ENCODE measurements at regions not wholly inside any gene's neighbourhood (a gene's known extent, or its start where the extent isn't known, plus 50 kb on each side); places are given as distances from the start of the nearest gene placed in this dataset.

DNA sequence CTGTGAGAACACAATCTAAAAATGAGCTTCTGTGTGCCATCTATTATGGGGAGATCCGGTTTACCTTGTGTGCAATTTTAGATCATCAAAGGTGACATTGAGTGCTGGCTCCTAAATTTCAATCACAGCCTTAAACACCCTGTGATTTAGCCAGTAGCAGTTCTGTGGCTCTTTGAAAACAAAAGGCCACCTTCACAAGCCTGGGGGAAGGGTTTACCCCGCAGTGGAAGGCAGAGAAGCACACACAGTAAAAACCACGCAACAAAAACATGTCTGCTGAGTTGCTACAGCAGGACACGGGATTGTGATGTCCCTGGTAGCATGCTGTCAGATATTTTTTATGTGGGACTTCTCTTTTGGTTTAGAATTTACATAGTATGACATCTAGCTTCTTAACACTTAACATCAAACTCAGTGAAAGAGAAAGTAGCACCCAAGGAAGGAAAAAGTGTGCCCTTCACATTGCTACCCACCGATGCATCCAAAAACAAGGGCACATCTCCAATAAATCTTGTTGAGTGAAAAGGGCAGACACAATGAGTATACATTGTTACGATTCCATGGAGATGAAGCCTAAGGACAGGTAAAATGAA is 56.1 kb upstream of the RNF152 start:
- no peak for DNase-seq (ENCODE audit: low spot score)

DNA sequence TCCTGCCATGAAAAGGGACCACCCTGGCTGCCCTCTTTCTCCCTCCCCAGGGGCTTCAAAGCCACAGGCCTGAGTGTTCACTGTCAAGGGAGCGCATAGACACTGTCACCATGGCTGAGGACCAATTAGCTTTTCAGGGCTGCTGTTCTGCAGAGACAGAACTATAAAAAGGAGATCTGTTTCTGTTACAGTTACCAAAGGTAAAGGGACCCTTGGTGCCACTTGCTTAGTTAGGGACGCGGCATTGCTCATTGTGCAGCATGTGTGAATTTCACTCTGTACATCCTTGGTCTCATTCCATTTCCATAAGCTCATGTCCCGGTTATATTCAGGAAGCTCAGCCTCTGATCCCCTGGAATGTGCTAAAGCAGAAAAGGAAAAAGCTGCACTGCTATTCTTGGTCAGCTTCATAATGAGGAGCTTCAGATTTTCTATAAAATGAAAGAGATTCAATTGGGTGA is 55.5 kb upstream of the RNF152 start:
- no peak for DNase-seq (ENCODE audit: low spot score)

DNA sequence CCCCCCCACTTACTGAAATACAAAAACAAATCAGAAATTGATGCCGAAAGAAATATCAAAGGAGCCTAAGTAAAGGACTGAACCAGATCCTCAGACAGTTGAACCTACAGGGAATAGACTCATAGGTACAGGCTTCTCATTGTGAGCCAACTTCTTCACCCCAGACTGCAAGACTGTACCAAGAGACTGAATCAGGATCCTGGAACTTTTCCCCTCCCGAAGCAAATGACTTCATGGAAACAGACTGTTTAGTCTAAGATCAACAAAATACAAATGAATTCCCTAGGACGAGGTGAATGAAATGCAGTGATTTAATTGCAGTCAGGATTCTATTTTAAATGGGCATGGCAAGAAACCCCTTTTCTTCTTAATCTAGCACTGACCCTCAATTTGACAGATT is 53.6 kb upstream of the RNF152 start:
- DNase-seq (ENCODE audit: low spot score): no peak

DNA sequence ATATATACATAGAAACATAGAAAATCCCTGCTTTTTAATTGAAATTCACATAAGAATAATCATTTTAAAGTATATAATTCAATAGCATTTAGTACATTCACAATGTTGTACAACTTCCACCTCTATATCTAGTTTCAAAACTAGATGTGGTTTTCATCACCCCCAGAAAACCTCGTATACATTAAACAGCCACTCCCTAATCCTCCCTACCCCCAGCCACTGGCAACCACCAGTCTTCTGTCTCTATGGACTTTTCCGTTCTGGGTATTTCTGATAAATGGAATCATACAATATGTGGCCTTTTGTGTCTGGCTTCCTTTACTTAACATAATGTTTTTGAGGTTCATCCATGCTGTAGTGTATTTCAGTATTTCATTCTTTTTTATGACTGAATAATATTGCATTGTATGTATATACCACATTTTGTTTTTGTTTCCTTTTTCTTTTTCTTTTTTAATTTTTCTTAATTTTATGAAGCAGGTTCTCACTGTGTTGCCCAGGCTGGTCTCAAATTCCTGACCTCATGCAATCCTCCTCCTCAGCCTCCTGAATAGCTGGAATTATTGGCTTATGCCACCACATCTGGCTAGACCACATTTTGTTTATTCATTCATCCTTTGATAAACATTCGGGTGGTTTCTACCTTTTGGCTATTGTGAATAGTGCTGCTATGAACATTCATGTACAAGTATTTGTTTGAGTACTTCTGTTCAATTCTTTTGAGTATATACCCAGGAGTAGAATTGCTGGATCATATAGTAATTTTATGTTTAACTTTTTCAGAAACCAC is 50.6 kb upstream of the RNF152 start:
- no peak for DNase-seq (ENCODE audit: low spot score)

Data from iPS-NIHi11 (cell line).